ENCODE measurements at regions not wholly inside any gene's neighbourhood (a gene's known extent, or its start where the extent isn't known, plus 50 kb on each side); places are given as distances from the start of the nearest gene placed in this dataset.

- TF ChIP-seq CTCF (IDR thresholded peaks at IDR 0.05) (no peak), POLR2A (IDR thresholded peaks at IDR 0.05) (no peak)
Observed at GRCh38 chr2:129393816-129394215, 585.6 kb upstream of the RAB6C start.

All from testis (tissue), 2 donors.